ENCODE measurements at regions not wholly inside any gene's neighbourhood (a gene's known extent, or its start where the extent isn't known, plus 50 kb on each side); places are given as distances from the start of the nearest gene placed in this dataset.

- TF ChIP-seq EP300 (IDR thresholded peaks at IDR 0.05): no peak
- no peak for TF ChIP-seq CTCF (IDR thresholded peaks at IDR 0.05)
- no peak for TF ChIP-seq POLR2A (IDR thresholded peaks at IDR 0.05)
- H3K36me3 ChIP-seq: no peaks in the 10 kb centered on the region
- H3K9me3 ChIP-seq: no peaks in the 10 kb centered on the region
- 66 to 67% methylated on average over 10 of the region's 10 CpGs for WGBS, 2 donors
- no peak for DNase-seq (ENCODE audit: low spot score in 2 of 2)
- H3K4me3 ChIP-seq: no peak overlapping the region
- H3K4me1 ChIP-seq: no peaks in the 10 kb centered on the region
- no peak overlapping the region for H3K27ac ChIP-seq
- H3K27me3 ChIP-seq: no peaks in the 10 kb centered on the region
Measured at GRCh38 chr11:70705930-70706329, 307.6 kb downstream of the CTTN start.

DNA sequence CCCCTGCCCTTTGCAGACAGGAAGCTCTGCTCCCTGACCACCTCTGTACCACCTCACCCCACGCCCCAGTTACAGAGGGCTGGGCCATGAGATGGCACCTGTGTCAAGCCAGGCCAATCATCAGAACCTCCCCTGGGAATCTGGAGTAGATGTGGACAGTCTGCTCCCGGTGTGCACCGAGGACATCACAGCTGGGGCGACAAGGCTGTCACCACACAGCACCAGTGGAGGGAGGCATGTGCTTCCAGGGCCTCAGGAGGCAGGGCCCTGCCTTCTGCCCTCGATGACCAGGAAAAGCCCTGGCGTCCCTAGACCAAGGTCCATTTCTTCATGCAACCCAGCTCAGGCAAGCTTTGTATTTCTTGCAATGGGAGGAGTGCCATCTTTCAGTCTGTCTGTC lies 309.5 kb downstream of the CTTN start:
- Histone ChIP-seq H3K4me3 (no peak overlapping the region), H3K27me3 (no peaks in the 10 kb centered on the region), H3K9me3 (no peaks in the 10 kb centered on the region), H3K36me3 (no peaks in the 10 kb centered on the region), H3K4me1 (no peaks in the 10 kb centered on the region), H3K27ac (no peak overlapping the region)
- no peak for TF ChIP-seq EP300 (IDR thresholded peaks at IDR 0.05)
- DNase-seq (ENCODE audit: low spot score in 2 of 2): no peak
- 90 to 91% methylated on average over 6 of the region's 6 CpGs for WGBS, 2 donors

DNA sequence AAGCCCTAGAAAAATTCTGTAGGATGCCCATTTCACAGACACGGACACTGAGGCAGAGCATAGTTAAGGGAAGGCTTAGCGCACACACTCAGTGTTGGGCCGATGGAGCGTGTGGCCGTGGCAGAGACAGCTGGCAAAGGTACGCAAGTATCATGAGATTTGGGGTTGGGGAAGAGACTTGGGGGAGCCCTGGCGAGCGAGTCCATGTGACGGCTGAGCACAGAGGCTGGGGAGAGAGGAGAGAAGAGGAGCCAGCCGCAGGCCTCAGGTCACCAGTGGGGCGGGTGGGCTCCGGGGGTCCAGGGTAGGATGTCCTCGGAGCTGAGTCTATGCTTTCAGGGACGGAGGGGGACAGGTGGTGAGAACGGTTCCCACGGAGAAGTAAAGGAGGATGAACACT lies 311.3 kb downstream of the CTTN start:
- no peak overlapping the region for H3K27ac ChIP-seq
- no peak for TF ChIP-seq POLR2A (IDR thresholded peaks at IDR 0.05)
- TF ChIP-seq CTCF (IDR thresholded peaks at IDR 0.05): no peak
- no peak for TF ChIP-seq EP300 (IDR thresholded peaks at IDR 0.05)
- DNase-seq (ENCODE audit: low spot score in 2 of 2): no peak
- H3K4me1 ChIP-seq: no peaks in the 10 kb centered on the region
- H3K36me3 ChIP-seq: no peaks in the 10 kb centered on the region
- no peaks in the 10 kb centered on the region for H3K9me3 ChIP-seq
- no peak overlapping the region for H3K4me3 ChIP-seq
- WGBS, 2 donors: 95 to 96% methylated on average over 16 of the region's 16 CpGs
- no peaks in the 10 kb centered on the region for H3K27me3 ChIP-seq

GRCh38 chr11:70710192-70710591 lies 311.9 kb downstream of the CTTN start:
- TF ChIP-seq CTCF (IDR thresholded peaks at IDR 0.05) (no peak), EP300 (IDR thresholded peaks at IDR 0.05) (no peak), POLR2A (IDR thresholded peaks at IDR 0.05) (no peak)

DNA sequence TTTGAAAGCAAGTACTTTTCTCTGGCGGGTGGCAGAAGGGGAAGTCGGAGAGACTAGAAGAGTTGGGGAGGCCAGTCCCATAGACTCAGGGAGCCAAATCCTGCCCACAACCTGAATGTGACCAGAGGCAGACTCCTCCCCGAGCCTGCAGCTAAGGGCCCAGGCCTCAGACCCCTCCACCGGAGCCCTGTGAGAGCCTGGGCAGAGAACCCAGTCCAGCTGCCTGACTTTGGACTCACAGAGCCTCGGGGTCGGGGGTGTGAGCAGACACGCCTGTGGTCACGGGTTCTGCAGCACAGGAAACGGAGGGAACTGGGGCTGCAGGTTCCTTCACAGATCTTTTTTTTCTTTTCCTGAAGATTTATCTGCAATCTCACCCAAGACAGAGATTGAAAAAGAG lies 312.3 kb downstream of the CTTN start:
- Histone ChIP-seq H3K4me1 (no peaks in the 10 kb centered on the region), H3K36me3 (no peaks in the 10 kb centered on the region), H3K27ac (no peak overlapping the region), H3K4me3 (no peak overlapping the region), H3K9me3 (no peaks in the 10 kb centered on the region), H3K27me3 (peaks cover 0 to under 1% of the 10 kb centered on the region in 2 donors)
- TF ChIP-seq POLR2A (IDR thresholded peaks at IDR 0.05) (no peak), EP300 (IDR thresholded peaks at IDR 0.05) (no peak), CTCF (IDR thresholded peaks at IDR 0.05) (no peak)
- 46 to 52% methylated on average over 9 of the region's 9 CpGs for WGBS, 2 donors
- no peak for DNase-seq (ENCODE audit: low spot score in 2 of 2)

More at GRCh38 chr11:70710192-70710591, 311.9 kb downstream of the CTTN start:
- H3K4me3 ChIP-seq: no peak overlapping the region
- no peaks in the 10 kb centered on the region for H3K27me3 ChIP-seq
- H3K9me3 ChIP-seq: no peaks in the 10 kb centered on the region
- H3K36me3 ChIP-seq: no peaks in the 10 kb centered on the region
- no peak for DNase-seq (ENCODE audit: low spot score in 2 of 2)
- no peak overlapping the region for H3K27ac ChIP-seq
- 74 to 77% methylated on average over 11 of the region's 11 CpGs for WGBS, 2 donors
- no peaks in the 10 kb centered on the region for H3K4me1 ChIP-seq
